HCT116 (cell line): ENCODE measurements at regions not wholly inside any gene's neighbourhood (a gene's known extent, or its start where the extent isn't known, plus 50 kb on each side); places are given as distances from the start of the nearest gene placed in this dataset.

Experiments used
- ATAC-seq: fragments of 200-7000 bp; cut with Tn5 transposase; 2 replicates; pipeline ENCODE4 v1.9.1; 2020; ENCODE audit warnings: mild to moderate bottlenecking, moderate library complexity
- BruUV-seq: library from RNA; stranded (reverse); fragments of 400-500 nt; replicated peaks from 2 replicates; lab custom pipeline; 2021; lab: Mats Ljungman, UMichigan
- CTCF ChIA-PET: fragments of 300-600 bp; sonication (Branson Sonifier 250); formaldehyde crosslinking; loops from one replicate; lab custom pipeline; 2021; ENCODE audit warnings: antibody characterized with exemption; lab: Charles Lee
- POLR2A ChIA-PET: fragments of 300-600, 350-600 bp; sonication (Branson Sonifier 250); formaldehyde crosslinking; loops from one replicate; lab custom pipeline; 2021; ENCODE audit warnings: antibody characterized with exemption; lab: Charles Lee
- RAD21 ChIA-PET, 2 experiments: fragments of 300-600 bp; sonication (Branson Sonifier 250); formaldehyde crosslinking; loops; one replicate each; lab custom pipeline; 2023; ENCODE audit warnings: low total read pairs in 2 of 2; ENCODE audit not compliant: uncharacterized antibody in 2 of 2, unreplicated experiment in 2 of 2, low non-redundant PET in 1 of 2; lab: Charles Lee
- DNase-seq: peaks from one replicate; pipeline ENCODE4 v3.0.0-alpha.2; 2010; ENCODE audit warnings: low read depth, low spot score
- H2AFZ ChIP-seq: fragments of 200-600 bp; shearing (Covaris generic), sonication (generic); 2 replicates; pipeline ENCODE4 v1.6.1; 2017; ENCODE audit warnings: low read depth, mixed run types, mixed read lengths, antibody characterized with exemption, low read length; ENCODE audit not compliant: poor library complexity, severe bottlenecking
- H3K27ac ChIP-seq: 2 replicates; pipeline ENCODE4 v1.5.1; 2012; ENCODE audit warnings: low read depth, low read length
- H3K27me3 ChIP-seq: fragments of 200-600 bp; sonication (generic); 2 replicates; pipeline ENCODE4 v1.6.1; 2016; ENCODE audit warnings: mixed run types, low read length, mixed read lengths; ENCODE audit not compliant: insufficient read depth
- H3K36me3 ChIP-seq, 2 experiments: fragments of 200-500 bp in 1 of 2; fragments of 200-600 bp in 1 of 2; sonication (Bioruptor generic) in 1 of 2; sonication (generic) in 1 of 2; 2 replicates each; pipeline versions ENCODE4 v1.5.1 to v1.6.1; 2014 to 2016; ENCODE audit warnings: low read length in 2 of 2, inconsistent platforms in 1 of 2, mixed read lengths in 1 of 2, mixed run types in 1 of 2; ENCODE audit not compliant: insufficient read depth in 2 of 2, control insufficient read depth in 1 of 2
- H3K4me1 ChIP-seq, 2 experiments: fragments of 200-600 bp in 1 of 2; sonication (generic) in 1 of 2; 2 replicates each; pipeline versions ENCODE4 v1.5.1 to v1.6.1; 2012 to 2017; ENCODE audit warnings: low read length in 2 of 2, inconsistent platforms in 1 of 2, mild to moderate bottlenecking in 1 of 2, mixed read lengths in 1 of 2, mixed run types in 1 of 2, moderate library complexity in 1 of 2; ENCODE audit not compliant: insufficient read depth in 2 of 2, control insufficient read depth in 1 of 2
- H3K4me2 ChIP-seq: fragments of 200-600 bp; sonication (generic); 2 replicates; pipeline ENCODE4 v1.6.1; 2017; ENCODE audit warnings: mixed run types, low read length, mixed read lengths
- H3K4me3 ChIP-seq, 2 experiments: fragments of 200-600 bp in 1 of 2; sonication (generic) in 1 of 2; replicated peaks in 1 of 2; 2 replicates each; pipeline ENCODE4 v1.5.1; 2011 to 2016; ENCODE audit warnings: low read length in 2 of 2, control low read depth in 1 of 2, low read depth in 1 of 2, mild to moderate bottlenecking in 1 of 2, mixed read lengths in 1 of 2, mixed run types in 1 of 2
- H3K79me2 ChIP-seq: fragments of 200-600 bp; sonication (generic); 2 replicates; pipeline ENCODE4 v1.6.1; 2017; ENCODE audit warnings: mild to moderate bottlenecking, mixed run types, low read length, moderate library complexity, mixed read lengths; ENCODE audit not compliant: insufficient read depth
- H3K9ac ChIP-seq: fragments of 200-600 bp; sonication (generic); 2 replicates; pipeline ENCODE4 v1.6.1; 2016; ENCODE audit warnings: low read length, mixed read lengths
- H3K9me2 ChIP-seq: fragments of 200-600 bp; sonication (generic), shearing (Covaris generic); 2 replicates; pipeline ENCODE4 v1.6.1; 2017; ENCODE audit warnings: mixed run types, mild to moderate bottlenecking, moderate library complexity; ENCODE audit not compliant: insufficient read depth
- H3K9me3 ChIP-seq, 2 experiments: fragments of 200-500 bp in 1 of 2; fragments of 200-600 bp in 1 of 2; sonication (Bioruptor generic) in 1 of 2; sonication (generic) in 1 of 2; 2 replicates each; pipeline ENCODE4 v1.6.1; 2014 to 2017; ENCODE audit warnings: low read length in 2 of 2, mixed read lengths in 2 of 2, inconsistent platforms in 1 of 2, low read depth in 1 of 2, mild to moderate bottlenecking in 1 of 2, mixed run types in 1 of 2, moderate library complexity in 1 of 2; ENCODE audit not compliant: control insufficient read depth in 1 of 2, insufficient read depth in 1 of 2
- H4K20me1 ChIP-seq: fragments of 200-600 bp; sonication (generic), shearing (Covaris generic); 2 replicates; pipeline ENCODE4 v1.6.1; 2017; ENCODE audit warnings: mixed run types, mild to moderate bottlenecking, moderate library complexity; ENCODE audit not compliant: insufficient read depth
- ATF3 ChIP-seq: IDR thresholded peaks from 2 replicates; pipeline ENCODE4 v1.6.1; 2012
- CBX3 ChIP-seq: IDR thresholded peaks from 2 replicates; pipeline ENCODE4 v1.6.1; 2012; ENCODE audit warnings: low read depth
- CEBPB ChIP-seq: IDR thresholded peaks from 2 replicates; pipeline ENCODE4 v1.6.1; 2012; ENCODE audit warnings: low read depth
- CTCF ChIP-seq, 3 experiments: fragments of 200-600 bp in 1 of 3; sonication (generic) in 1 of 3; IDR thresholded peaks in 2 of 3; conservative IDR thresholded peaks in 1 of 3; 2 replicates each; pipeline ENCODE4 v1.5.1; 2012 to 2017; ENCODE audit warnings: low read depth in 2 of 3, low read length in 2 of 3, antibody characterized with exemption in 1 of 3, borderline replicate concordance in 1 of 3, control low read depth in 1 of 3, mild to moderate bottlenecking in 1 of 3, mixed read lengths in 1 of 3, mixed run types in 1 of 3, moderate library complexity in 1 of 3; ENCODE audit not compliant: insufficient read depth in 1 of 3
- EZH2phosphoT487 ChIP-seq: fragments of 200-600 bp; IDR thresholded peaks from 2 replicates; pipeline ENCODE4 v1.6.1; 2018; ENCODE audit warnings: antibody characterized with exemption, borderline replicate concordance
- JUND ChIP-seq: IDR thresholded peaks from 2 replicates; pipeline ENCODE4 v1.6.1; 2012
- MAX ChIP-seq: IDR thresholded peaks from 2 replicates; pipeline ENCODE4 v1.6.1; 2012
- REST ChIP-seq: IDR thresholded peaks from 2 replicates; pipeline ENCODE4 v1.6.1; 2012; ENCODE audit warnings: low read depth
- YY1 ChIP-seq: IDR thresholded peaks from 2 replicates; pipeline ENCODE4 v1.6.1; 2011; ENCODE audit warnings: low read length, low read depth, moderate library complexity, mild to moderate bottlenecking; ENCODE audit not compliant: insufficient replicate concordance; ENCODE audit errors: extremely low read depth
- ZNF274 ChIP-seq: fragments of 200-500 bp; sonication (Bioruptor generic); IDR thresholded peaks from 2 replicates; pipeline ENCODE4 v1.6.1; 2014; ENCODE audit warnings: mild to moderate bottlenecking, low read depth, low read length, inconsistent platforms
- intact Hi-C: fragments of 100-400 bp; cut with micrococcal nuclease; formaldehyde crosslinking; loops from 2 replicates; pipeline ENCODE4 v1.10.0; 2022

GRCh38 chr2:237177986-237178385, 92.3 kb downstream of the COPS8 start:
- H2AFZ ChIP-seq: no peak overlapping the region
- no peak overlapping the region for H3K4me2 ChIP-seq
- POLR2A ChIA-PET: no interaction called here
- intact Hi-C loops: no loop called here
- H3K4me1 ChIP-seq: peaks cover 10 to 28% of the 10 kb centered on the region in 2 experiments
- CTCF ChIA-PET: interaction anchor here (1.1 to 1.2 kb wide), 2 partner anchors 12 to 244 kb away, joined by 3 read pairs; no protein-coding TSS in a partner anchor
- H3K36me3 ChIP-seq: no peaks in the 10 kb centered on the region
- H3K9me2 ChIP-seq: no peaks in the 10 kb centered on the region
- no peaks in the 10 kb centered on the region for H3K27me3 ChIP-seq
- H3K9ac ChIP-seq: no peak overlapping the region
- no peaks in the 10 kb centered on the region for H4K20me1 ChIP-seq
- H3K79me2 ChIP-seq: no peaks in the 10 kb centered on the region
- no peak overlapping the region for H3K4me3 ChIP-seq
- DNase-seq (no peak), ATAC-seq (no peak)
- TF ChIP-seq CTCF (IDR thresholded peaks at IDR 0.05 in 2 of 3, conservative IDR thresholded peaks at IDR 0.05 in 1 of 3; ENCODE audit: borderline replicate concordance in 1 of 3, insufficient read depth in 1 of 3, low read depth in 2 of 3, low read length in 2 of 3) (no peak), EZH2phosphoT487 (no peak), YY1 (no peak), ZNF274 (no peak)
- RAD21 ChIA-PET: no interaction called here
- peaks cover 0 to 4% of the 10 kb centered on the region in 2 experiments; a peak in 1 of 4 replicates for H3K9me3 ChIP-seq
- H3K27ac ChIP-seq: no peak overlapping the region
- no TSS peak for BruUV-seq

- intact Hi-C loops: no loop called here
- Histone ChIP-seq H3K27ac (no peak overlapping the region), H4K20me1 (no peaks in the 10 kb centered on the region), H3K9me2 (no peaks in the 10 kb centered on the region), H3K4me3 (no peak overlapping the region), H3K27me3 (no peaks in the 10 kb centered on the region), H3K79me2 (no peaks in the 10 kb centered on the region), H3K4me1 (peaks cover 10 to 32% of the 10 kb centered on the region in 2 experiments), H2AFZ (no peak overlapping the region), H3K36me3 (no peaks in the 10 kb centered on the region)
- no peak for DNase-seq
- RAD21 ChIA-PET: no interaction called here
- POLR2A ChIA-PET: no interaction called here
- TF ChIP-seq ATF3 (no peak), REST (no peak), MAX (no peak), CEBPB (no peak), CBX3 (no peak), JUND (no peak), CTCF (IDR thresholded peaks at IDR 0.05 in 2 of 3, conservative IDR thresholded peaks at IDR 0.05 in 1 of 3; ENCODE audit: borderline replicate concordance in 1 of 3, insufficient read depth in 1 of 3, low read depth in 2 of 3, low read length in 2 of 3) (no peak)
- TF ChIP-seq, all 23 proteins: peak for 0
- peaks cover 0 to 4% of the 10 kb centered on the region in 2 experiments; a peak in 1 of 4 replicates for H3K9me3 ChIP-seq
- no peak for ATAC-seq
- H3K9ac ChIP-seq: no peak overlapping the region
- BruUV-seq: no TSS peak
- no peak overlapping the region for H3K4me2 ChIP-seq
- CTCF ChIA-PET: interaction anchor here (1.1 kb wide), 1 partner anchor 243 kb away, joined by 3 read pairs; no protein-coding TSS in a partner anchor
Observed at GRCh38 chr2:237178396-237178795, 92.7 kb downstream of the COPS8 start.
